PC-3 (cell line): ENCODE measurements at regions not wholly inside any gene's neighbourhood (a gene's known extent, or its start where the extent isn't known, plus 50 kb on each side); places are given as distances from the start of the nearest gene placed in this dataset.
A peak's percentile ranks its signal among the peaks of the same experiment; 100 is the strongest.

Experiments
- ATAC-seq: fragments of 200-7000 bp; cut with Tn5 transposase; 2 replicates; pipeline ENCODE4 v1.9.1; 2020; ENCODE audit warnings: mild to moderate bottlenecking, moderate library complexity
- BruUV-seq: library from RNA; stranded (reverse); fragments of 400-500 nt; replicated peaks from 2 replicates; lab custom pipeline; 2021; lab: Mats Ljungman, UMichigan
- CTCF ChIA-PET: fragments of 300-600 bp; sonication (Branson Sonifier 250); formaldehyde crosslinking; loops from one replicate; lab custom pipeline; 2022; ENCODE audit warnings: antibody characterized with exemption; lab: Charles Lee
- POLR2A ChIA-PET: fragments of 300-600 bp; sonication (Branson Sonifier 250); formaldehyde crosslinking; loops from one replicate; lab custom pipeline; 2022; ENCODE audit warnings: antibody characterized with exemption; ENCODE audit not compliant: unreplicated experiment; lab: Charles Lee
- DNase-seq: peaks from one replicate; pipeline ENCODE4 v3.0.0-alpha.2; 2015
- H2AFZ ChIP-seq: fragments of 300-600 bp; sonication (generic); 2 replicates; pipeline ENCODE4 v1.6.0; 2016; ENCODE audit warnings: antibody characterized with exemption, low read length
- H3F3A ChIP-seq: fragments of 300-600 bp; sonication (generic); one replicate; pipeline ENCODE4 v1.6.0; 2017; ENCODE audit warnings: antibody characterized with exemption, low read length, control low read depth, mild to moderate bottlenecking; ENCODE audit not compliant: unreplicated experiment
- H3K27ac ChIP-seq: fragments of 300-600 bp; sonication (generic); 2 replicates; pipeline ENCODE4 v1.5.1; 2016; ENCODE audit warnings: mild to moderate bottlenecking, low read length
- H3K27me3 ChIP-seq: fragments of 300-600 bp; sonication (generic); 2 replicates; pipeline ENCODE4 v1.6.1; 2016; ENCODE audit warnings: low read length, mixed read lengths
- H3K36me3 ChIP-seq: fragments of 300-600 bp; sonication (generic); 2 replicates; pipeline ENCODE4 v1.6.1; 2016; ENCODE audit warnings: low read depth, mixed run types, low read length, mixed read lengths
- H3K4me1 ChIP-seq: fragments of 300-600 bp; sonication (generic); 2 replicates; pipeline ENCODE4 v1.5.1; 2016; ENCODE audit warnings: low read length; ENCODE audit not compliant: insufficient read depth
- H3K4me2 ChIP-seq: fragments of 300-600 bp; sonication (generic); 2 replicates; pipeline ENCODE4 v1.6.0; 2016; ENCODE audit warnings: low read length
- H3K4me3 ChIP-seq: fragments of 300-600 bp; sonication (generic); 2 replicates; pipeline ENCODE4 v1.5.1; 2016; ENCODE audit warnings: mild to moderate bottlenecking, low read length, mixed read lengths
- H3K79me2 ChIP-seq: fragments of 300-600 bp; sonication (generic); 2 replicates; pipeline ENCODE4 v1.6.1; 2017; ENCODE audit warnings: low read length, mixed read lengths
- H3K9ac ChIP-seq: fragments of 300-600 bp; sonication (generic); 2 replicates; pipeline ENCODE4 v1.6.0; 2016; ENCODE audit warnings: mild to moderate bottlenecking, low read length
- H3K9me2 ChIP-seq: fragments of 300-600 bp; sonication (generic); replicated peaks from 2 replicates; pipeline ENCODE4 v1.6.1; 2016; ENCODE audit warnings: mixed run types, low read length, mixed read lengths
- H3K9me3 ChIP-seq: fragments of 300-600 bp; sonication (generic); 2 replicates; pipeline ENCODE4 v1.6.1; 2016; ENCODE audit warnings: low read length, mixed read lengths
- H4K20me1 ChIP-seq: fragments of 300-600 bp; sonication (generic); 2 replicates; pipeline ENCODE4 v1.6.1; 2016; ENCODE audit warnings: low read length, mixed read lengths
- EZH2 ChIP-seq: fragments of 300-600 bp; sonication (generic); IDR thresholded peaks from one replicate; pipeline ENCODE4 v1.6.1; 2017; ENCODE audit warnings: antibody characterized with exemption, mild to moderate bottlenecking, low read length; ENCODE audit not compliant: unreplicated experiment
- EZH2phosphoT487 ChIP-seq: fragments of 300-600 bp; sonication (generic); IDR thresholded peaks from 2 replicates; pipeline ENCODE4 v1.6.1; 2018; ENCODE audit warnings: mild to moderate bottlenecking, antibody characterized with exemption, low read length, borderline replicate concordance
- intact Hi-C: fragments of 100-400 bp; cut with micrococcal nuclease; formaldehyde crosslinking; loops from 2 replicates; pipeline ENCODE4 v1.9.0; 2023
- TF ChIP-seq, protein P1 (sequence below): fragments of 300-600 bp; sonication (generic); conservative IDR thresholded peaks from 2 replicates; pipeline ENCODE4 v1.5.1; 2017; ENCODE audit warnings: antibody characterized with exemption, low read depth, mild to moderate bottlenecking, low read length

DNA sequence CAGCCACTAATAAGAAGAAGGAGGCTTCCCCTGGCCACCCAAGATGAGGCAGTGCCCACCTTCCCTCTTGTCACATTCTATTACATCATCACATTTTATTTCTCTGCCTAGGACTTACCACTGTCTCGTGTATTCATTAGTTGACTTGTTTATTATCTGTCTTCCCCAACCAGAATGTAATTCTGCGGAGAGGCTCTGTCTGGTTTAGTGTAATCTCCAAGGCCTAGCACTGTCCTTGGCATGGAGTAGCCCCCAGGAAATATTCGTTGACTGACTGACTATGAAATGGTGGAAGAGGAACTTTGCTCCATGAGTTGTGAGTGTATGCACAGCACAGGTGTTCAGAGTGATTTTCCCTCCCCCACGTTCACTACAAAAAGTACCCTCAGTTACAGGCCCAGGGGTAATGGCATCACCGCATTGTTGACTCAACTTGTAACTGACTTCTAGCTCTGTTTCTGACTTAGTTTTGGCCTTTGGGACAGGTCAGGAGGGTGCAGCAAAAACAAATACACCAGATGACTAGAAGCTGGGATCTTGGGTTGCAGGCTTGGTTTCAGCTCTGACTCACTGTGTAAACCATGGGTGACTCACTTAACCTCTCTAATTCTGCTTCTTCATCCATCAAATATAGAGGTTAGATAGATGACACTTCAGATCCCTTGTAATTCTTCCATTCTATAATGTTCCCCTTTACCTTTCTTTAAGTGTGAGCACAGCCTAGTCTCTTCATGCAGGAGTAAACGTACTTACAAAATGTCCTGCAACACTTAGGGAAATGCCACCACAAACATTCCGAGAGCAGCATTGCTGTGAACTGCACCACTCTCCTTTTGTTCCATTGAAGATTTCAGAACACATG lies 229.7 kb downstream of the KCNRG start:
- H3K4me1 ChIP-seq = peaks cover 26% of the 10 kb centered on the region
- POLR2A ChIA-PET = interaction anchor here (0.6 kb wide), 1 partner anchor 9 kb away, joined by 3 read pairs; no protein-coding TSS in a partner anchor
- no peak for TF ChIP-seq EZH2
- TF ChIP-seq, protein P1, sequence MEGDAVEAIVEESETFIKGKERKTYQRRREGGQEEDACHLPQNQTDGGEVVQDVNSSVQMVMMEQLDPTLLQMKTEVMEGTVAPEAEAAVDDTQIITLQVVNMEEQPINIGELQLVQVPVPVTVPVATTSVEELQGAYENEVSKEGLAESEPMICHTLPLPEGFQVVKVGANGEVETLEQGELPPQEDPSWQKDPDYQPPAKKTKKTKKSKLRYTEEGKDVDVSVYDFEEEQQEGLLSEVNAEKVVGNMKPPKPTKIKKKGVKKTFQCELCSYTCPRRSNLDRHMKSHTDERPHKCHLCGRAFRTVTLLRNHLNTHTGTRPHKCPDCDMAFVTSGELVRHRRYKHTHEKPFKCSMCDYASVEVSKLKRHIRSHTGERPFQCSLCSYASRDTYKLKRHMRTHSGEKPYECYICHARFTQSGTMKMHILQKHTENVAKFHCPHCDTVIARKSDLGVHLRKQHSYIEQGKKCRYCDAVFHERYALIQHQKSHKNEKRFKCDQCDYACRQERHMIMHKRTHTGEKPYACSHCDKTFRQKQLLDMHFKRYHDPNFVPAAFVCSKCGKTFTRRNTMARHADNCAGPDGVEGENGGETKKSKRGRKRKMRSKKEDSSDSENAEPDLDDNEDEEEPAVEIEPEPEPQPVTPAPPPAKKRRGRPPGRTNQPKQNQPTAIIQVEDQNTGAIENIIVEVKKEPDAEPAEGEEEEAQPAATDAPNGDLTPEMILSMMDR = no peak
- TF ChIP-seq EZH2phosphoT487 = no peak
- peak overlapping the region; percentile 37 for H3K9ac ChIP-seq
- no peaks in the 10 kb centered on the region for H4K20me1 ChIP-seq
- H3K36me3 ChIP-seq = no peaks in the 10 kb centered on the region
- peak overlapping the region; percentile 72 for H3K4me2 ChIP-seq
- H2AFZ ChIP-seq = no peak overlapping the region
- peak overlapping the region; percentile 29; the same call in 1 of the 2 replicates for H3K4me3 ChIP-seq
- no peaks in the 10 kb centered on the region for H3K9me2 ChIP-seq
- DNase-seq = peak; percentile 90
- no peaks in the 10 kb centered on the region for H3K9me3 ChIP-seq
- no TSS peak for BruUV-seq
- ATAC-seq = peak; percentile 98
- no peaks in the 10 kb centered on the region for H3F3A ChIP-seq
- intact Hi-C loops = loop anchor here (2.0 to 10.0 kb wide), 2 partner anchors 112 to 160 kb away; no protein-coding TSS in a partner anchor
- no peaks in the 10 kb centered on the region for H3K27me3 ChIP-seq
- H3K27ac ChIP-seq = peak overlapping the region; percentile 91
- no peaks in the 10 kb centered on the region for H3K79me2 ChIP-seq
- CTCF ChIA-PET = interaction anchor here (0.6 kb wide), 2 partner anchors 96 to 215 kb away, joined by 3 to 6 read pairs; no protein-coding TSS in a partner anchor

DNA sequence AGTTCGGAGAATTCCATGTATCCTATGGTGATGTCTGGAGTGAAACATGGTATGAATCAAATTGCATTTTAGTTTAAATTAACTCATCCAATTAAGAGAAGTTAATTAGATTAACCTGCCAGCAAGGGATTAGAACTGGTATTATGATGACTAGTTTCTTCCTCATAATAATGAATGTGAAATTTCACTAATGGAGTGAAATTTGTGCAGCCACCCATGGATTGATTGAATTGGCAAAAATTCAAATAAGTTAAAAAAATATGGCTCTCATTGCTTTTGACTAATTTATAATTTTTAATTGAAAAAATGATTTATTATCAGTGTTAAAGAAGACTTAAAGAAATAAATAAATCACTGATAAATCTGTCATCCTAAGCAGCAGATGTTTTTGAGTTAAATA lies 232.0 kb downstream of the KCNRG start:
- no peaks in the 10 kb centered on the region for H3F3A ChIP-seq
- H3K9me2 ChIP-seq = no peaks in the 10 kb centered on the region
- no peak overlapping the region for H2AFZ ChIP-seq
- H3K4me3 ChIP-seq = no peak overlapping the region
- H3K36me3 ChIP-seq = no peaks in the 10 kb centered on the region
- intact Hi-C loops = loop anchor here (10.0 kb wide), 1 partner anchor 162 kb away; no protein-coding TSS in a partner anchor
- TF ChIP-seq, protein P1 = no peak
- no peak for TF ChIP-seq EZH2
- TF ChIP-seq EZH2phosphoT487 = no peak
- no peak overlapping the region for H3K9ac ChIP-seq
- H3K79me2 ChIP-seq = no peaks in the 10 kb centered on the region
- H3K4me2 ChIP-seq = no peak overlapping the region
- ChIA-PET POLR2A (no interaction called here), CTCF (no interaction called here)
- no peak for ATAC-seq
- no peaks in the 10 kb centered on the region for H3K27me3 ChIP-seq
- H3K27ac ChIP-seq = no peak overlapping the region
- no peaks in the 10 kb centered on the region for H4K20me1 ChIP-seq
- H3K4me1 ChIP-seq = peaks cover 20% of the 10 kb centered on the region
- no TSS peak for BruUV-seq
- H3K9me3 ChIP-seq = no peaks in the 10 kb centered on the region
- no peak for DNase-seq
